ENCODE measurements at regions not wholly inside any gene's neighbourhood (a gene's known extent, or its start where the extent isn't known, plus 50 kb on each side); places are given as distances from the start of the nearest gene placed in this dataset.

GRCh38 chrX:131745942-131746489, 202.1 kb downstream of the OR13H1 start:
- Histone ChIP-seq H3K4me1 (ENCODE audit: control insufficient read depth in 1 of 2, insufficient read depth in 2 of 2, low read length in 2 of 2) (no peaks in the 10 kb centered on the region), H3K9me3 (ENCODE audit: control insufficient read depth, low read length) (no peaks in the 10 kb centered on the region), H3K27me3 (ENCODE audit: control insufficient read depth in 1 of 2, insufficient read depth in 2 of 2, low read length in 1 of 2) (no peaks in the 10 kb centered on the region), H3K27ac (ENCODE audit: low read depth in 1 of 2, low read length in 2 of 2) (no peak overlapping the region), H3K4me3 (ENCODE audit: low read length in 2 of 2) (no peak overlapping the region), H3K36me3 (ENCODE audit: control insufficient read depth in 1 of 2, insufficient read depth in 2 of 2, low read length in 1 of 2) (no peaks in the 10 kb centered on the region)
- DNase-seq (no peak), ATAC-seq (ENCODE audit: low FRiP score) (no peak)
- WGBS, 2 donors = 45 to 85% methylated on average over 5 of the region's 5 CpGs
- intact Hi-C loops (cut with DNase I) = loop anchor here in 1 of 2 donors (5.0 kb wide), 1 partner anchor 46 kb away; no protein-coding TSS in a partner anchor

- DNase-seq = peak; percentile 87 to 91
Measured at GRCh38 chrX:131746491-131746968, 202.7 kb downstream of the OR13H1 start.

GRCh38 chrX:131747173-131747572, 203.3 kb downstream of the OR13H1 start:
- peak; percentile 90 for ATAC-seq (ENCODE audit: low FRiP score)
- peak in 1 of 2 donors; percentile 82 for DNase-seq
- intact Hi-C loops (cut with DNase I) = loop anchor here in 1 of 2 donors (5.0 kb wide), 1 partner anchor 45 kb away; no protein-coding TSS in a partner anchor

More at GRCh38 chrX:131746491-131746968, 202.7 kb downstream of the OR13H1 start:
- intact Hi-C loops (cut with DNase I) = loop anchor here in 1 of 2 donors (5.0 kb wide), 1 partner anchor 46 kb away; no protein-coding TSS in a partner anchor
- H3K9me3 ChIP-seq (ENCODE audit: control insufficient read depth, low read length) = no peaks in the 10 kb centered on the region
- WGBS, 2 donors = 47 to 93% methylated on average over 14 of the region's 14 CpGs
- peak overlapping the region in 1 of 2 donors; percentile 41 for H3K4me3 ChIP-seq (ENCODE audit: low read length in 2 of 2)
- no peak overlapping the region for H3K27ac ChIP-seq (ENCODE audit: low read depth in 1 of 2, low read length in 2 of 2)
- ATAC-seq (ENCODE audit: low FRiP score) = peak; percentile 86
- no peaks in the 10 kb centered on the region for H3K36me3 ChIP-seq (ENCODE audit: control insufficient read depth in 1 of 2, insufficient read depth in 2 of 2, low read length in 1 of 2)
- H3K27me3 ChIP-seq (ENCODE audit: control insufficient read depth in 1 of 2, insufficient read depth in 2 of 2, low read length in 1 of 2) = no peaks in the 10 kb centered on the region
- H3K4me1 ChIP-seq (ENCODE audit: control insufficient read depth in 1 of 2, insufficient read depth in 2 of 2, low read length in 2 of 2) = no peaks in the 10 kb centered on the region

GRCh38 chrX:131752493-131753198, 208.8 kb downstream of the OR13H1 start:
- intact Hi-C loops (cut with DNase I) = no loop called here
- Histone ChIP-seq H3K4me3 (ENCODE audit: low read length in 2 of 2) (peak overlapping the region in 1 of 2 donors; percentile 16), H3K36me3 (ENCODE audit: control insufficient read depth in 1 of 2, insufficient read depth in 2 of 2, low read length in 1 of 2) (no peaks in the 10 kb centered on the region), H3K27me3 (ENCODE audit: control insufficient read depth in 1 of 2, insufficient read depth in 2 of 2, low read length in 1 of 2) (no peaks in the 10 kb centered on the region), H3K27ac (ENCODE audit: low read depth in 1 of 2, low read length in 2 of 2) (no peak overlapping the region), H3K4me1 (ENCODE audit: control insufficient read depth in 1 of 2, insufficient read depth in 2 of 2, low read length in 2 of 2) (no peaks in the 10 kb centered on the region), H3K9me3 (ENCODE audit: control insufficient read depth, low read length) (no peaks in the 10 kb centered on the region)
- DNase-seq (peak; percentile 86 to 87), ATAC-seq (ENCODE audit: low FRiP score) (peak; percentile 86)
- 48 to 90% methylated on average over 24 of the region's 24 CpGs for WGBS, 2 donors

More at GRCh38 chrX:131747173-131747572, 203.3 kb downstream of the OR13H1 start:
- H3K27me3 ChIP-seq (ENCODE audit: control insufficient read depth in 1 of 2, insufficient read depth in 2 of 2, low read length in 1 of 2) = no peaks in the 10 kb centered on the region
- H3K4me3 ChIP-seq (ENCODE audit: low read length in 2 of 2) = peak overlapping the region in 1 of 2 donors; percentile 41
- no peaks in the 10 kb centered on the region for H3K9me3 ChIP-seq (ENCODE audit: control insufficient read depth, low read length)
- no peaks in the 10 kb centered on the region for H3K36me3 ChIP-seq (ENCODE audit: control insufficient read depth in 1 of 2, insufficient read depth in 2 of 2, low read length in 1 of 2)
- WGBS, 2 donors = 45 to 93% methylated on average over 9 of the region's 9 CpGs
- no peaks in the 10 kb centered on the region for H3K4me1 ChIP-seq (ENCODE audit: control insufficient read depth in 1 of 2, insufficient read depth in 2 of 2, low read length in 2 of 2)
- H3K27ac ChIP-seq (ENCODE audit: low read depth in 1 of 2, low read length in 2 of 2) = no peak overlapping the region

GRCh38 chrX:131762802-131763234, 218.9 kb downstream of the OR13H1 start:
- ATAC-seq (ENCODE audit: low FRiP score) = peak; percentile 89
- no peak overlapping the region for H3K27ac ChIP-seq (ENCODE audit: low read depth in 1 of 2, low read length in 2 of 2)
- H3K4me3 ChIP-seq (ENCODE audit: low read length in 2 of 2) = peak overlapping the region in 1 of 2 donors; percentile 4
- no peaks in the 10 kb centered on the region for H3K36me3 ChIP-seq (ENCODE audit: control insufficient read depth in 1 of 2, insufficient read depth in 2 of 2, low read length in 1 of 2)
- intact Hi-C loops (cut with DNase I) = no loop called here
- WGBS, 2 donors = 47 to 86% methylated on average over 7 of the region's 7 CpGs
- peak in 1 of 2 donors; percentile 57 for DNase-seq
- no peaks in the 10 kb centered on the region for H3K4me1 ChIP-seq (ENCODE audit: control insufficient read depth in 1 of 2, insufficient read depth in 2 of 2, low read length in 2 of 2)
- no peaks in the 10 kb centered on the region for H3K27me3 ChIP-seq (ENCODE audit: control insufficient read depth in 1 of 2, insufficient read depth in 2 of 2, low read length in 1 of 2)
- H3K9me3 ChIP-seq (ENCODE audit: control insufficient read depth, low read length) = no peaks in the 10 kb centered on the region

- intact Hi-C loops (cut with DNase I) = no loop called here
- ATAC-seq (ENCODE audit: low FRiP score) (peak; percentile 86), DNase-seq (peak in 1 of 2 donors; percentile 77)
- Histone ChIP-seq H3K9me3 (ENCODE audit: control insufficient read depth, low read length) (no peaks in the 10 kb centered on the region), H3K4me3 (ENCODE audit: low read length in 2 of 2) (peak overlapping the region in 1 of 2 donors; percentile 4), H3K27ac (ENCODE audit: low read depth in 1 of 2, low read length in 2 of 2) (no peak overlapping the region), H3K4me1 (ENCODE audit: control insufficient read depth in 1 of 2, insufficient read depth in 2 of 2, low read length in 2 of 2) (no peaks in the 10 kb centered on the region), H3K36me3 (ENCODE audit: control insufficient read depth in 1 of 2, insufficient read depth in 2 of 2, low read length in 1 of 2) (no peaks in the 10 kb centered on the region), H3K27me3 (ENCODE audit: control insufficient read depth in 1 of 2, insufficient read depth in 2 of 2, low read length in 1 of 2) (no peaks in the 10 kb centered on the region)
- 30 to 91% methylated on average over 10 of the region's 10 CpGs for WGBS, 2 donors
Measured at GRCh38 chrX:131763674-131764073, 219.8 kb downstream of the OR13H1 start.

GRCh38 chrX:131764216-131764615, 220.3 kb downstream of the OR13H1 start:
- ATAC-seq (ENCODE audit: low FRiP score) (no peak), DNase-seq (no peak)
- H3K9me3 ChIP-seq (ENCODE audit: control insufficient read depth, low read length) = no peaks in the 10 kb centered on the region
- WGBS, 2 donors = 43 to 98% methylated on average over 5 of the region's 5 CpGs
- H3K4me3 ChIP-seq (ENCODE audit: low read length in 2 of 2) = no peak overlapping the region
- H3K36me3 ChIP-seq (ENCODE audit: control insufficient read depth in 1 of 2, insufficient read depth in 2 of 2, low read length in 1 of 2) = no peaks in the 10 kb centered on the region
- no peaks in the 10 kb centered on the region for H3K27me3 ChIP-seq (ENCODE audit: control insufficient read depth in 1 of 2, insufficient read depth in 2 of 2, low read length in 1 of 2)
- H3K4me1 ChIP-seq (ENCODE audit: control insufficient read depth in 1 of 2, insufficient read depth in 2 of 2, low read length in 2 of 2) = no peaks in the 10 kb centered on the region
- intact Hi-C loops (cut with DNase I) = no loop called here
- no peak overlapping the region for H3K27ac ChIP-seq (ENCODE audit: low read depth in 1 of 2, low read length in 2 of 2)

GRCh38 chrX:131778269-131779218, 234.7 kb downstream of the OR13H1 start:
- no peaks in the 10 kb centered on the region for H3K9me3 ChIP-seq (ENCODE audit: control insufficient read depth, low read length)
- H3K27me3 ChIP-seq (ENCODE audit: control insufficient read depth in 1 of 2, insufficient read depth in 2 of 2, low read length in 1 of 2) = no peaks in the 10 kb centered on the region
- H3K4me1 ChIP-seq (ENCODE audit: control insufficient read depth in 1 of 2, insufficient read depth in 2 of 2, low read length in 2 of 2) = no peaks in the 10 kb centered on the region
- ATAC-seq (ENCODE audit: low FRiP score) = peak; percentile 88
- no peaks in the 10 kb centered on the region for H3K36me3 ChIP-seq (ENCODE audit: control insufficient read depth in 1 of 2, insufficient read depth in 2 of 2, low read length in 1 of 2)
- DNase-seq = peak in 1 of 2 donors; percentile 67
- H3K27ac ChIP-seq (ENCODE audit: low read depth in 1 of 2, low read length in 2 of 2) = no peak overlapping the region
- intact Hi-C loops (cut with DNase I) = no loop called here
- no peak overlapping the region for H3K4me3 ChIP-seq (ENCODE audit: low read length in 2 of 2)
- 45 to 96% methylated on average over 18 of the region's 18 CpGs for WGBS, 2 donors

Data from aorta (tissue), 5 donors.